Islet precursor cell (in vitro differentiated cells): ENCODE measurements at regions not wholly inside any gene's neighbourhood (a gene's known extent, or its start where the extent isn't known, plus 50 kb on each side); places are given as distances from the start of the nearest gene placed in this dataset.
"Not testable (repeated sequence)": the region's sequence is repeated elsewhere in the genome, so short reads cannot be mapped to it uniquely, and the experiment has no call there.

Experiments
- DNase-seq: peaks from one replicate; pipeline ENCODE4 v3.0.0-alpha.2; 2018

GRCh38 chr6:71730284-71730683 is 156.1 kb upstream of the RIMS1 start:
- DNase-seq, result no peak

- no peak for DNase-seq
Measured at GRCh38 chr6:71733970-71734899, 152.1 kb upstream of the RIMS1 start.

DNA sequence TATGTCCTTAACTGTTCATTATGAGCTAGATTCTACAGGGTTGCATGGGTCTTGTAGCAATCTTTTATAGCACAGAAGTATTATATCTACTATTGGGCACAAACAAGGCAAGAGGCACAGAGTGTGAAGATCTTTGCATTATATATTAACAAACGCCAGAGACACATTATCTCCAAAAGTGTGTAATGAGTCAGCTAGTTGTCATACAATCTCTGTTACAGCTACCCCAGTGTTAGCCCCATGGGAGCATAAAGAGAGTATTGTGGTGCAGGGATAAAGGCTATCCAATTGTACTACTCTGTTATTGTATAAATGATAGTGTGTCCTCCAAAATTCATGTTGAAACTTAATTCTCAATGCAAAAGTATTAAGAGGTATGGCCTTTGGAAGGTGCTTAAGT is 148.4 kb upstream of the RIMS1 start:
- DNase-seq, result no peak

- no peak for DNase-seq
Measured at GRCh38 chr6:71745525-71745924, 140.8 kb upstream of the RIMS1 start.

- no peak for DNase-seq
Measured at GRCh38 chr6:71766146-71766760, 120.1 kb upstream of the RIMS1 start.

DNA sequence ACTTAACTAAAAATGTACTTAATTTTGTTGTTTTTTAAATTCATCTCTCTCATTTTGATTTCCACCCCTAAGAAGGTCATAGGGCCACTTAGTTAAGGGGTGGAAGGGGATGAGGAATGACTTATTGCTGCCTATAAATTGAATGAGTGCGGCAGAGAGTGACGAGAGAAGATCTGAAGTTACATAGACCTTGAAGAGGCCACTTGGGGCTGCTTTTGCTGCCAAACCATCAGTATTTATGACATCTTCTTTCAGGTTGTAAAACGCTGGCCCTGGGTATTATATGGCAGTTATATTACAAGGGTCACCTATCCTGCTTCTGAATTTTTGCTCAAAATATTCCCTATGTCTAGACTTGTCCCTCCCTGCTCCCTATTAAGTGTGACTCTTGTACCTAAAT is 119.6 kb upstream of the RIMS1 start:
- no peak for DNase-seq

GRCh38 chr6:71768356-71768755 is 118.0 kb upstream of the RIMS1 start:
- no peak for DNase-seq

GRCh38 chr6:71808865-71809264 is 77.5 kb upstream of the RIMS1 start:
- no peak for DNase-seq

- no peak for DNase-seq
Measured at GRCh38 chr6:71810880-71811279, 75.5 kb upstream of the RIMS1 start.

- DNase-seq, result no peak
Measured at GRCh38 chr6:71822625-71823024, 63.7 kb upstream of the RIMS1 start.

DNA sequence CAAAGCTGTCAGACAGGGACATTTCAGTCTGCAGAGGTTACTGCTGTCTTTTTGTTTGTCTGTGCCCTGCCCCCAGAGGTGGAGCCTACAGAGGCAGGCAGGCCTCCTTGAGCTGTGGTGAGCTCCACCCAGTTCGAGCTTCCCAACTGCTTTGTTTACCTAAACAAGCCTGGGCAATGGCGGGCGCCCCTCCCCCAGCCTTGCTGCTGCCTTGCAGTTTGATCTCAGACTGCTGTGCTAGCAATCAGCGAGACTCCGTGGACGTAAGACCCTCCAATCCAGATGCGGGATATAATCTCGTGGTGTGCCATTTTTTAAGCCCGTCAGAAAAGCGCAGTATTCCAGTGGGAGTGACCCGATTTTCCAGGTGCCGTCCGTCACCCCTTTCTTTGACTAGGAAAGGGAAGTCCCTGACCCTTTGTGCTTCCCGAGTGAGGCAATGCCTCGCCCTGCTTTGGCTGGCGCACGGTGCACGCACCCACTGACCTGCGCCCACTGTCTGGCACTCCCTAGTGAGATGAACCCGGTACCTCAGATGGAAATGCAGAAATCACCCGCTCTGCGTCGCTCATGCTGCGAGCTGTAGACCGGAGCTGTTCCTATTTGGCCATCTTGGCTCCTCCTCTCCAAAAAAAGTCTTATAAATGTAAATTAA is 54.1 kb upstream of the RIMS1 start:
- not testable (repeated sequence) for DNase-seq
